ENCODE measurements at regions not wholly inside any gene's neighbourhood (a gene's known extent, or its start where the extent isn't known, plus 50 kb on each side); places are given as distances from the start of the nearest gene placed in this dataset.
"Not testable (repeated sequence)": the region's sequence is repeated elsewhere in the genome, so short reads cannot be mapped to it uniquely, and the experiment has no call there.

DNA sequence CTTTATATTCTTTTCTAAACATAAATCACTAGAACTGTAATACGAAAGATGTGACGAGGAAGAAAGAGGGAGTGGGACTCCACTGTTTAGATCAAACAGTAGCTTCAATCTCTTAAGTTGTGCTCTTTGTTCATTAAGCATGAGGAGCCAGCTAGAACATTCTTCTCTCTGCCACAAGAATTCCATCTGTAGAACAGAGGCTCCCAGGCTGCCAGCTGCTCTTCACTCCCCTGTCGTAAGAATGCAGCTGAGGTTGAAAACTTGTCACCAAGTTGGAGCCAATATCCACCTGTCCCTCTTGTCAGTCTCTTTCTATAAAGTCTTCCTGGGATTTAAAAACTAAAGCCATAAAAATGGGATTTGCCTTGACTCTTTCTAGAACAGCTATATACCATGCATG lies 65.0 kb upstream of the SEC24B start:
- no peaks in the 10 kb centered on the region for H3K36me3 ChIP-seq (ENCODE audit: low read depth, low read length)
- POLR2A ChIA-PET (ENCODE audit: unreplicated experiment), result no interaction called here
- H3K27ac ChIP-seq (ENCODE audit: low read length), result no peak overlapping the region
- H3K79me2 ChIP-seq (ENCODE audit: low read length), result no peaks in the 10 kb centered on the region
- DNase-seq (no peak), ATAC-seq (no peak)
- H3K4me2 ChIP-seq (ENCODE audit: low read length), result no peak overlapping the region
- no peaks in the 10 kb centered on the region for H3K9me2 ChIP-seq (replicated peaks; ENCODE audit: low read length)
- BruUV-seq (replicated peaks), result no TSS peak
- H3K4me3 ChIP-seq (ENCODE audit: low read length), result no peak overlapping the region
- intact Hi-C loops (cut with micrococcal nuclease), result no loop called here
- H3F3A ChIP-seq (ENCODE audit: low read length, unreplicated experiment), result no peaks in the 10 kb centered on the region
- no peaks in the 10 kb centered on the region for H4K20me1 ChIP-seq (ENCODE audit: low read length)
- no peak overlapping the region for H2AFZ ChIP-seq (ENCODE audit: low read length)
- TF ChIP-seq EZH2phosphoT487 (IDR thresholded peaks at IDR 0.05; ENCODE audit: borderline replicate concordance, low read length), result no peak
- TF ChIP-seq, protein P1, sequence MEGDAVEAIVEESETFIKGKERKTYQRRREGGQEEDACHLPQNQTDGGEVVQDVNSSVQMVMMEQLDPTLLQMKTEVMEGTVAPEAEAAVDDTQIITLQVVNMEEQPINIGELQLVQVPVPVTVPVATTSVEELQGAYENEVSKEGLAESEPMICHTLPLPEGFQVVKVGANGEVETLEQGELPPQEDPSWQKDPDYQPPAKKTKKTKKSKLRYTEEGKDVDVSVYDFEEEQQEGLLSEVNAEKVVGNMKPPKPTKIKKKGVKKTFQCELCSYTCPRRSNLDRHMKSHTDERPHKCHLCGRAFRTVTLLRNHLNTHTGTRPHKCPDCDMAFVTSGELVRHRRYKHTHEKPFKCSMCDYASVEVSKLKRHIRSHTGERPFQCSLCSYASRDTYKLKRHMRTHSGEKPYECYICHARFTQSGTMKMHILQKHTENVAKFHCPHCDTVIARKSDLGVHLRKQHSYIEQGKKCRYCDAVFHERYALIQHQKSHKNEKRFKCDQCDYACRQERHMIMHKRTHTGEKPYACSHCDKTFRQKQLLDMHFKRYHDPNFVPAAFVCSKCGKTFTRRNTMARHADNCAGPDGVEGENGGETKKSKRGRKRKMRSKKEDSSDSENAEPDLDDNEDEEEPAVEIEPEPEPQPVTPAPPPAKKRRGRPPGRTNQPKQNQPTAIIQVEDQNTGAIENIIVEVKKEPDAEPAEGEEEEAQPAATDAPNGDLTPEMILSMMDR (conservative IDR thresholded peaks at IDR 0.05; ENCODE audit: low read depth, low read length), result no peak
- TF ChIP-seq EZH2 (IDR thresholded peaks at IDR 0.05; ENCODE audit: low read length, unreplicated experiment), result no peak
- H3K9me3 ChIP-seq (ENCODE audit: low read length), result no peaks in the 10 kb centered on the region
- CTCF ChIA-PET, result no interaction called here
- no peaks in the 10 kb centered on the region for H3K4me1 ChIP-seq (ENCODE audit: insufficient read depth, low read length)
- peaks cover 26% of the 10 kb centered on the region; the same call in 1 of the 2 replicates for H3K27me3 ChIP-seq (ENCODE audit: low read length)
- no peak overlapping the region for H3K9ac ChIP-seq (ENCODE audit: low read length)

DNA sequence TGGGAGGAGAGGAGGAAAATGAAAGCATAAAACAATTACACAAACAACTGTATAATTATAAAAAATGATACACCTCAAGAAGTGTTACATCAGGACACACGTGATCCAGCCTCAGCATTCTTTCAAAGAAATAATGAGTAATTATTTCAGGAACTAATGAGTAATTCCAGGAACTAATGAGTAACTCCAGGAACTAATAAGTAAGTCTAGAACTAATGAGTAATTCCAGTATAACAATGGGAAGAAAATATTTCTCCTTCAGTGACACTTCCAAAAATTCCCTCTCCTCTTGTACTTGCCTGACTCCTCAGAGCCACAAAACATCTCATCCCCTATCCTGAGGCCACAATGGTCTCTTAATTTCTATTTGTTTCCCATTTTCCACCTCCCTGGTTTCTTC lies 63.5 kb upstream of the COL25A1 start:
- no peak for ATAC-seq
- Histone ChIP-seq H2AFZ (ENCODE audit: low read length) (no peak overlapping the region), H3K9ac (ENCODE audit: low read length) (no peak overlapping the region), H4K20me1 (ENCODE audit: low read length) (no peaks in the 10 kb centered on the region), H3K9me2 (replicated peaks; ENCODE audit: low read length) (no peaks in the 10 kb centered on the region), H3K27me3 (ENCODE audit: low read length) (peaks cover 21% of the 10 kb centered on the region; the same call in 1 of the 2 replicates), H3K4me3 (ENCODE audit: low read length) (no peak overlapping the region), H3K4me1 (ENCODE audit: insufficient read depth, low read length) (no peaks in the 10 kb centered on the region), H3K9me3 (ENCODE audit: low read length) (no peaks in the 10 kb centered on the region), H3K4me2 (ENCODE audit: low read length) (no peak overlapping the region), H3K79me2 (ENCODE audit: low read length) (no peaks in the 10 kb centered on the region), H3K27ac (ENCODE audit: low read length) (no peak overlapping the region), H3F3A (ENCODE audit: low read length, unreplicated experiment) (no peaks in the 10 kb centered on the region), H3K36me3 (ENCODE audit: low read depth, low read length) (no peaks in the 10 kb centered on the region)
- POLR2A ChIA-PET (ENCODE audit: unreplicated experiment), result no interaction called here
- no peak for DNase-seq
- CTCF ChIA-PET, result no interaction called here
- TF ChIP-seq, protein P1 (conservative IDR thresholded peaks at IDR 0.05; ENCODE audit: low read depth, low read length), result no peak
- TF ChIP-seq EZH2phosphoT487 (IDR thresholded peaks at IDR 0.05; ENCODE audit: borderline replicate concordance, low read length) (no peak), EZH2 (IDR thresholded peaks at IDR 0.05; ENCODE audit: low read length, unreplicated experiment) (no peak)
- BruUV-seq (replicated peaks), result no TSS peak
- intact Hi-C loops (cut with micrococcal nuclease), result no loop called here

DNA sequence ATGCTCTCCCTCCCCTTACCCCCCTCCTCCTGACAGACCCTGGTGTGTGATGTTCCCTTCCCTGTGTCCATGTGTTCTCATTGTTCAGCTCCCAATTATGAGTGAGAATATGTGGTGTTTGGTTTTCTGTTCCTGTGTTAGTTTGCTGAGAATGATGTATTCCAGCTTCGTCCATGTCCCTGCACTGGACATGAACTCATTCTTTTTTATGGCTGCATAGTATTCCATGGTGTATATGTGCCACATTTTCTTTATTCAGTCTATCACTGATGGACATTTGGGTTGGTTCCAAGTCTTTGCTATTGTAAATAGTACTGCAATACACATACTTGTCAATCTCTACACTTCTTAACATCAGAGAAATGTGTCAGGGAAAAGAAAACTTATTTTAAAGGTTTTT lies 62.8 kb upstream of the COL25A1 start:
- H3K9me3 ChIP-seq (ENCODE audit: low read length); H4K20me1 ChIP-seq (ENCODE audit: low read length); H2AFZ ChIP-seq (ENCODE audit: low read length); H3F3A ChIP-seq (ENCODE audit: low read length, unreplicated experiment); H3K9ac ChIP-seq (ENCODE audit: low read length); POLR2A ChIA-PET (ENCODE audit: unreplicated experiment); H3K36me3 ChIP-seq (ENCODE audit: low read depth, low read length); H3K4me3 ChIP-seq (ENCODE audit: low read length); H3K4me1 ChIP-seq (ENCODE audit: insufficient read depth, low read length); ATAC-seq; DNase-seq; H3K9me2 ChIP-seq (replicated peaks; ENCODE audit: low read length); H3K79me2 ChIP-seq (ENCODE audit: low read length); intact Hi-C loops (cut with micrococcal nuclease); BruUV-seq (replicated peaks); H3K27ac ChIP-seq (ENCODE audit: low read length); H3K4me2 ChIP-seq (ENCODE audit: low read length): not testable (repeated sequence)
- CTCF ChIA-PET, result interaction anchor here (0.7 kb wide), 1 partner anchor 531 kb away, joined by 4 read pairs; no protein-coding TSS in a partner anchor
- H3K27me3 ChIP-seq (ENCODE audit: low read length), result peaks cover 21% of the 10 kb centered on the region; the same call in 1 of the 2 replicates

All from PC-3 (cell line).